ENCODE measurements at regions not wholly inside any gene's neighbourhood (a gene's known extent, or its start where the extent isn't known, plus 50 kb on each side); places are given as distances from the start of the nearest gene placed in this dataset.

- no peak for TF ChIP-seq CTCF (IDR thresholded peaks at IDR 0.05)
- Histone ChIP-seq H3K4me1 (ENCODE audit: control insufficient read depth in 1 of 2, insufficient read depth in 1 of 2, low read depth in 1 of 2, low read length in 1 of 2) (no peaks in the 10 kb centered on the region), H3K27ac (no peak overlapping the region), H3K36me3 (no peaks in the 10 kb centered on the region), H3K9me3 (no peaks in the 10 kb centered on the region), H3K4me3 (ENCODE audit: low read depth in 1 of 2, low read length in 1 of 2) (no peak overlapping the region), H3K27me3 (no peaks in the 10 kb centered on the region)
Observed at GRCh38 chr1:219434285-219434922, 178.5 kb downstream of the ZC3H11B start.

GRCh38 chr1:219433496-219434131 is 179.3 kb downstream of the ZC3H11B start:
- H3K4me1 ChIP-seq (ENCODE audit: control insufficient read depth in 1 of 2, insufficient read depth in 1 of 2, low read depth in 1 of 2, low read length in 1 of 2) = no peaks in the 10 kb centered on the region
- H3K27me3 ChIP-seq = no peaks in the 10 kb centered on the region
- no peak overlapping the region for H3K4me3 ChIP-seq (ENCODE audit: low read depth in 1 of 2, low read length in 1 of 2)
- no peak for TF ChIP-seq CTCF (IDR thresholded peaks at IDR 0.05)
- no peaks in the 10 kb centered on the region for H3K36me3 ChIP-seq
- H3K9me3 ChIP-seq = no peaks in the 10 kb centered on the region
- H3K27ac ChIP-seq = no peak overlapping the region

GRCh38 chr1:219433001-219433400 is 179.9 kb downstream of the ZC3H11B start:
- H3K27ac ChIP-seq = no peak overlapping the region
- H3K9me3 ChIP-seq = no peaks in the 10 kb centered on the region
- no peaks in the 10 kb centered on the region for H3K4me1 ChIP-seq (ENCODE audit: control insufficient read depth in 1 of 2, insufficient read depth in 1 of 2, low read depth in 1 of 2, low read length in 1 of 2)
- no peak for TF ChIP-seq CTCF (IDR thresholded peaks at IDR 0.05)
- no peak overlapping the region for H3K4me3 ChIP-seq (ENCODE audit: low read depth in 1 of 2, low read length in 1 of 2)
- H3K36me3 ChIP-seq = no peaks in the 10 kb centered on the region
- H3K27me3 ChIP-seq = no peaks in the 10 kb centered on the region

- no peaks in the 10 kb centered on the region for H3K36me3 ChIP-seq
- no peak overlapping the region for H3K27ac ChIP-seq
- H3K4me3 ChIP-seq (ENCODE audit: low read depth in 1 of 2, low read length in 1 of 2) = no peak overlapping the region
- no peaks in the 10 kb centered on the region for H3K9me3 ChIP-seq
- no peaks in the 10 kb centered on the region for H3K4me1 ChIP-seq (ENCODE audit: control insufficient read depth in 1 of 2, insufficient read depth in 1 of 2, low read depth in 1 of 2, low read length in 1 of 2)
- no peaks in the 10 kb centered on the region for H3K27me3 ChIP-seq
- TF ChIP-seq CTCF (IDR thresholded peaks at IDR 0.05) = no peak
Observed at GRCh38 chr1:219432191-219432606, 180.7 kb downstream of the ZC3H11B start.

GRCh38 chr1:219430419-219430818 is 182.5 kb downstream of the ZC3H11B start:
- H3K27me3 ChIP-seq = no peaks in the 10 kb centered on the region
- H3K4me3 ChIP-seq (ENCODE audit: low read depth in 1 of 2, low read length in 1 of 2) = no peak overlapping the region
- H3K27ac ChIP-seq = no peak overlapping the region
- no peaks in the 10 kb centered on the region for H3K9me3 ChIP-seq
- no peaks in the 10 kb centered on the region for H3K36me3 ChIP-seq
- TF ChIP-seq CTCF (IDR thresholded peaks at IDR 0.05) = no peak
- no peaks in the 10 kb centered on the region for H3K4me1 ChIP-seq (ENCODE audit: control insufficient read depth in 1 of 2, insufficient read depth in 1 of 2, low read depth in 1 of 2, low read length in 1 of 2)

All from neutrophil (primary cell).